WTC11 (cell line): ENCODE measurements at regions not wholly inside any gene's neighbourhood (a gene's known extent, or its start where the extent isn't known, plus 50 kb on each side); places are given as distances from the start of the nearest gene placed in this dataset.

Source experiments
- ATAC-seq: fragments of 200-7000 bp; cut with Tn5 transposase; 2 replicates; pipeline ENCODE4 v1.10.0; 2021; ENCODE audit warnings: mild to moderate bottlenecking, moderate library complexity
- CTCF ChIA-PET: fragments of 300-600 bp; sonication (Branson Sonifier 250); formaldehyde crosslinking; loops from one replicate; lab custom pipeline; 2021; ENCODE audit warnings: antibody characterized with exemption; lab: Charles Lee
- POLR2A ChIA-PET: fragments of 350-600 bp; sonication (Branson Sonifier 250); formaldehyde crosslinking; loops from one replicate; lab custom pipeline; 2021; ENCODE audit warnings: antibody characterized with exemption; lab: Charles Lee
- DNase-seq: peaks from one replicate; pipeline ENCODE4 v3.0.0; 2021; ENCODE audit warnings: low spot score
- H3K27ac Mint-ChIP-seq: 2 replicates; pipeline ENCODE4 v1.8.0; 2021; ENCODE audit warnings: mixed read lengths
- H3K27me3 Mint-ChIP-seq: 2 replicates; pipeline ENCODE4 v1.8.0; 2021; ENCODE audit warnings: low read depth, mild to moderate bottlenecking, moderate library complexity, mixed read lengths
- H3K36me3 Mint-ChIP-seq: 2 replicates; pipeline ENCODE4 v1.8.0; 2021; ENCODE audit warnings: mixed read lengths
- H3K4me1 Mint-ChIP-seq: 2 replicates; pipeline ENCODE4 v1.8.0; 2022; ENCODE audit warnings: mixed read lengths
- H3K4me3 Mint-ChIP-seq: 2 replicates; pipeline ENCODE4 v1.8.0; 2021; ENCODE audit warnings: mild to moderate bottlenecking, moderate library complexity, mixed read lengths
- H3K9me3 Mint-ChIP-seq: 2 replicates; pipeline ENCODE4 v1.8.0; 2021; ENCODE audit warnings: mixed read lengths
- AR ChIP-seq: fragments of 250-450 bp; sonication (Bioruptor Pico); IDR thresholded peaks from 2 replicates; pipeline ENCODE4 v1.9.0; 2021; ENCODE audit warnings: mild to moderate bottlenecking
- ARID4B ChIP-seq: sonication (generic); formaldehyde crosslinking; IDR thresholded peaks from 2 replicates; pipeline ENCODE4 v1.8.0; 2023; ENCODE audit warnings: missing genetic modification reagents, mild to moderate bottlenecking, borderline replicate concordance
- CBFB ChIP-seq: sonication (generic); formaldehyde crosslinking; IDR thresholded peaks from 2 replicates; pipeline ENCODE4 v1.8.1; 2022; ENCODE audit warnings: mild to moderate bottlenecking, low read depth, missing genetic modification reagents
- CREM ChIP-seq: sonication (generic); formaldehyde crosslinking; IDR thresholded peaks from 2 replicates; pipeline ENCODE4 v1.8.1; 2022; ENCODE audit warnings: mild to moderate bottlenecking, missing genetic modification reagents, moderate library complexity
- CTCF ChIP-seq: fragments of 200-600 bp; IDR thresholded peaks from 2 replicates; pipeline ENCODE4 v1.8.0; 2022; ENCODE audit warnings: antibody characterized with exemption
- E2F1 ChIP-seq: sonication (generic); formaldehyde crosslinking; IDR thresholded peaks from 2 replicates; pipeline ENCODE4 v1.8.0; 2022; ENCODE audit warnings: mild to moderate bottlenecking, missing genetic modification reagents
- FOXP1 ChIP-seq: sonication (generic); formaldehyde crosslinking; IDR thresholded peaks from 2 replicates; pipeline ENCODE4 v1.8.0; 2022; ENCODE audit warnings: missing genetic modification reagents, mild to moderate bottlenecking, moderate library complexity, borderline replicate concordance
- GRHL2 ChIP-seq: fragments of 250-450 bp; sonication (Bioruptor Pico); IDR thresholded peaks from 2 replicates; pipeline ENCODE4 v1.8.0; 2022; ENCODE audit warnings: mild to moderate bottlenecking, moderate library complexity; ENCODE audit not compliant: insufficient replicate concordance, severe bottlenecking
- KAT7 ChIP-seq: sonication (generic); formaldehyde crosslinking; IDR thresholded peaks from 2 replicates; pipeline ENCODE4 v1.8.1; 2023; ENCODE audit warnings: missing genetic modification reagents, mild to moderate bottlenecking, borderline replicate concordance
- MLX ChIP-seq: sonication (generic); formaldehyde crosslinking; IDR thresholded peaks from 2 replicates; pipeline ENCODE4 v1.8.1; 2023; ENCODE audit warnings: mild to moderate bottlenecking, missing genetic modification reagents, moderate library complexity
- PREB ChIP-seq: sonication (generic); formaldehyde crosslinking; IDR thresholded peaks from 2 replicates; pipeline ENCODE4 v1.8.1; 2022; ENCODE audit warnings: mild to moderate bottlenecking, missing genetic modification reagents, moderate library complexity, borderline replicate concordance
- TCF7 ChIP-seq: sonication (generic); formaldehyde crosslinking; IDR thresholded peaks from 2 replicates; pipeline ENCODE4 v1.8.0; 2022; ENCODE audit warnings: mild to moderate bottlenecking, low read depth, missing genetic modification reagents, moderate library complexity
- USF1 ChIP-seq: sonication (generic); formaldehyde crosslinking; IDR thresholded peaks from 2 replicates; pipeline ENCODE4 v1.8.0; 2022; ENCODE audit warnings: mild to moderate bottlenecking, missing genetic modification reagents
- USF2 ChIP-seq: sonication (generic); formaldehyde crosslinking; IDR thresholded peaks from 2 replicates; pipeline ENCODE4 v1.8.1; 2023; ENCODE audit warnings: mild to moderate bottlenecking, missing genetic modification reagents, moderate library complexity

- TF ChIP-seq AR (CRISPR knock-in tag): no peak
- TF ChIP-seq FOXP1 (CRISPR knock-in tag): no peak
- no peak for TF ChIP-seq ARID4B
These were observed 664.2 kb upstream of the COBL start (continued) for GRCh38 chr7:51980812-51981211.

- H3K27me3 Mint-ChIP-seq: no peaks in the 10 kb centered on the region
- H3K36me3 Mint-ChIP-seq: no peaks in the 10 kb centered on the region
- no peak for DNase-seq
- CTCF ChIA-PET: no interaction called here
- H3K27ac Mint-ChIP-seq: no peak overlapping the region
- no peak for ATAC-seq
- peaks cover 6% of the 10 kb centered on the region; the same call in 1 of the 2 replicates for H3K9me3 Mint-ChIP-seq
- TF ChIP-seq MLX (CRISPR knock-in tag) (no peak), PREB (no peak), CBFB (CRISPR knock-in tag) (no peak), TCF7 (CRISPR knock-in tag) (no peak), USF2 (no peak), KAT7 (CRISPR knock-in tag) (no peak), USF1 (no peak), GRHL2 (CRISPR knock-in tag) (no peak), CTCF (no peak), CREM (no peak), E2F1 (CRISPR knock-in tag) (no peak)
- peaks cover 10% of the 10 kb centered on the region for H3K4me1 Mint-ChIP-seq
- POLR2A ChIA-PET: no interaction called here
- no peak overlapping the region for H3K4me3 Mint-ChIP-seq
These were observed 663.7 kb upstream of the COBL start for GRCh38 chr7:51980313-51980712.
